KMS-11 (cell line): ENCODE measurements at regions not wholly inside any gene's neighbourhood (a gene's known extent, or its start where the extent isn't known, plus 50 kb on each side); places are given as distances from the start of the nearest gene placed in this dataset.

ENCODE experiments used
- H2AFZ ChIP-seq: fragments of 200-600 bp; sonication (generic); 2 replicates; pipeline ENCODE4 v1.6.1; 2016; ENCODE audit warnings: antibody characterized with exemption, mixed run types, low read depth
- H3K27ac ChIP-seq: fragments of 200-600 bp; sonication (generic); 2 replicates; pipeline ENCODE4 v1.6.1; 2016; ENCODE audit warnings: mild to moderate bottlenecking, mixed run types
- H3K27me3 ChIP-seq: fragments of 200-600 bp; sonication (generic); 2 replicates; pipeline ENCODE4 v1.6.1; 2017; ENCODE audit warnings: mild to moderate bottlenecking, low read depth, mixed run types, moderate library complexity; ENCODE audit not compliant: insufficient read depth
- H3K36me3 ChIP-seq: fragments of 200-600 bp; sonication (generic); 2 replicates; pipeline ENCODE4 v1.6.1; 2017; ENCODE audit warnings: mild to moderate bottlenecking, mixed run types; ENCODE audit not compliant: insufficient read depth
- H3K4me1 ChIP-seq: fragments of 200-600 bp; sonication (generic); 2 replicates; pipeline ENCODE4 v1.6.1; 2016; ENCODE audit warnings: mild to moderate bottlenecking, low read depth, mixed run types; ENCODE audit not compliant: poor library complexity, severe bottlenecking
- H3K4me2 ChIP-seq: fragments of 200-600 bp; sonication (generic); 2 replicates; pipeline ENCODE4 v1.7.0; 2016; ENCODE audit warnings: mild to moderate bottlenecking, mixed run types
- H3K4me3 ChIP-seq: fragments of 200-600 bp; sonication (generic); IDR thresholded peaks from 2 replicates; pipeline ENCODE4 v1.6.1; 2017; ENCODE audit warnings: low read depth, low read length, mixed read lengths; ENCODE audit not compliant: insufficient read depth
- H3K79me2 ChIP-seq: fragments of 200-600 bp; sonication (generic); 2 replicates; pipeline ENCODE4 v1.6.1; 2016; ENCODE audit warnings: low read depth, mixed run types; ENCODE audit not compliant: insufficient read depth
- H3K9ac ChIP-seq: fragments of 200-600 bp; sonication (generic); 2 replicates; pipeline ENCODE4 v1.6.1; 2016; ENCODE audit warnings: mild to moderate bottlenecking, mixed run types
- H4K20me1 ChIP-seq: fragments of 200-600 bp; sonication (generic); 2 replicates; pipeline ENCODE4 v1.6.1; 2016; ENCODE audit warnings: mild to moderate bottlenecking, mixed run types; ENCODE audit not compliant: insufficient read depth
- TF ChIP-seq, protein P1 (sequence below): fragments of 200-600 bp; sonication (generic); conservative IDR thresholded peaks from 2 replicates; pipeline ENCODE4 v1.6.1; 2017; ENCODE audit warnings: low read depth, mild to moderate bottlenecking, antibody characterized with exemption, low read length, moderate library complexity, mixed read lengths

DNA sequence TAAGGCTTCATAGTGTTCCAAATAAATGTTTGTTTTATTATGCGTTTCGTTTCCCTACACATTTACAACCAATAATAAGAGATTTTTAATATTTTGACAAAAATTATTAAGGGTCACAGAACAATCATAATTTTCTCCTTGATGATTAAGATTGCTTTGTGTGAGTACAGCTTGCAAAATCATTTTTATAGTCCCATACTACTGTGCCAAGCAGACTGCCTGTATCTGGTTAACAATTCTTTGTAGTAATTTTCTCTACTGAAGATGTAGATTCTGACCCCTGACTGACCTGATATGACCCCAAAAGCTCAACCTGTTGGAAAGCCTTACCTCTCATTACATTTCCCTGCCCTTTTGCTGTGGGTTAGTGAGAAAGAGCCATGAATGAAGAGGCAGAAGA is 311.9 kb upstream of the PIK3R1 start:
- Histone ChIP-seq H2AFZ (no peak overlapping the region), H3K9ac (no peak overlapping the region), H3K27ac (no peak overlapping the region), H3K79me2 (no peaks in the 10 kb centered on the region), H3K4me3 (no peak overlapping the region), H3K4me1 (no peaks in the 10 kb centered on the region), H3K27me3 (no peaks in the 10 kb centered on the region), H4K20me1 (no peaks in the 10 kb centered on the region), H3K4me2 (no peak overlapping the region), H3K36me3 (no peaks in the 10 kb centered on the region)
- TF ChIP-seq, protein P1, sequence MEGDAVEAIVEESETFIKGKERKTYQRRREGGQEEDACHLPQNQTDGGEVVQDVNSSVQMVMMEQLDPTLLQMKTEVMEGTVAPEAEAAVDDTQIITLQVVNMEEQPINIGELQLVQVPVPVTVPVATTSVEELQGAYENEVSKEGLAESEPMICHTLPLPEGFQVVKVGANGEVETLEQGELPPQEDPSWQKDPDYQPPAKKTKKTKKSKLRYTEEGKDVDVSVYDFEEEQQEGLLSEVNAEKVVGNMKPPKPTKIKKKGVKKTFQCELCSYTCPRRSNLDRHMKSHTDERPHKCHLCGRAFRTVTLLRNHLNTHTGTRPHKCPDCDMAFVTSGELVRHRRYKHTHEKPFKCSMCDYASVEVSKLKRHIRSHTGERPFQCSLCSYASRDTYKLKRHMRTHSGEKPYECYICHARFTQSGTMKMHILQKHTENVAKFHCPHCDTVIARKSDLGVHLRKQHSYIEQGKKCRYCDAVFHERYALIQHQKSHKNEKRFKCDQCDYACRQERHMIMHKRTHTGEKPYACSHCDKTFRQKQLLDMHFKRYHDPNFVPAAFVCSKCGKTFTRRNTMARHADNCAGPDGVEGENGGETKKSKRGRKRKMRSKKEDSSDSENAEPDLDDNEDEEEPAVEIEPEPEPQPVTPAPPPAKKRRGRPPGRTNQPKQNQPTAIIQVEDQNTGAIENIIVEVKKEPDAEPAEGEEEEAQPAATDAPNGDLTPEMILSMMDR = no peak

DNA sequence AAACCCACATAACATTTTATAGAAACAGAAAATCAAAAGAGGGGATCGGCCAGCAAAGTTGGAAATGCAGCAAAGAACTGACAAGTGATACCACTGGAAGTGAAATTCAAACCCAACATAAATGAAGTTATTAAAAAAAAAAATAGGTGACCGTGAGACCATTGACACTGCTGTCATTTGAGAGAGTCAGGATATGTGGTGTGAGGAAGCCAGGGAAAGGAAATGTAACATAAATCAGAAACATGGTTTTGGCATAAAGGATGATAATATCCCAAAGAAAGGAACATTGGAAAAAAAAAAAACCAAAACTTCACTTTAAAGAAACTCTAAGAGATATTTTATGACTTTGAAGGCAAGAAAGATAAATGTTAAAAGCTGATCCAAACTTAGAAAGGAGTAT is 312.4 kb upstream of the PIK3R1 start:
- H3K79me2 ChIP-seq = no peaks in the 10 kb centered on the region
- no peak overlapping the region for H3K27ac ChIP-seq
- H4K20me1 ChIP-seq = no peaks in the 10 kb centered on the region
- TF ChIP-seq, protein P1 = no peak
- no peak overlapping the region for H2AFZ ChIP-seq
- H3K36me3 ChIP-seq = no peaks in the 10 kb centered on the region
- H3K4me2 ChIP-seq = no peak overlapping the region
- no peaks in the 10 kb centered on the region for H3K4me1 ChIP-seq
- H3K9ac ChIP-seq = no peak overlapping the region
- no peak overlapping the region for H3K4me3 ChIP-seq
- no peaks in the 10 kb centered on the region for H3K27me3 ChIP-seq

DNA sequence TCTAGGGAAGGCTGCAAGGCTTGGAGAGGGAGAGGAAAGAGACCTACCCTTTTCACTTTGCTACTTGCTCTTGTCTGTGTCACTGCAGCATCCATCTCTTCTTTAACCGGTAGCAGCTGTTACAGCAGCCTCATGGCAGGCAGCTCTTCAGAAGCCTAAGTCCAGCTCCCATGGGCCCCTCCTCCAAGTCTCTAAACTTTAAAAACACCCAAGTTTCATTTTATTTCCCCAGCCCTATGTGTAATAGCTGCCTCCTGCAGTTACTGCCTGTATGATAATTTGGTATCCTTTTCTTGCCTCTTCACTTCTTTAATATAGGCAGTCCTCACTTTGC is 313.1 kb upstream of the PIK3R1 start:
- H3K4me1 ChIP-seq = no peaks in the 10 kb centered on the region
- no peaks in the 10 kb centered on the region for H3K79me2 ChIP-seq
- H3K27ac ChIP-seq = no peak overlapping the region
- no peaks in the 10 kb centered on the region for H3K36me3 ChIP-seq
- no peaks in the 10 kb centered on the region for H3K27me3 ChIP-seq
- H4K20me1 ChIP-seq = no peaks in the 10 kb centered on the region
- TF ChIP-seq, protein P1 = no peak
- H3K9ac ChIP-seq = no peak overlapping the region
- H3K4me2 ChIP-seq = no peak overlapping the region
- no peak overlapping the region for H2AFZ ChIP-seq
- no peak overlapping the region for H3K4me3 ChIP-seq

DNA sequence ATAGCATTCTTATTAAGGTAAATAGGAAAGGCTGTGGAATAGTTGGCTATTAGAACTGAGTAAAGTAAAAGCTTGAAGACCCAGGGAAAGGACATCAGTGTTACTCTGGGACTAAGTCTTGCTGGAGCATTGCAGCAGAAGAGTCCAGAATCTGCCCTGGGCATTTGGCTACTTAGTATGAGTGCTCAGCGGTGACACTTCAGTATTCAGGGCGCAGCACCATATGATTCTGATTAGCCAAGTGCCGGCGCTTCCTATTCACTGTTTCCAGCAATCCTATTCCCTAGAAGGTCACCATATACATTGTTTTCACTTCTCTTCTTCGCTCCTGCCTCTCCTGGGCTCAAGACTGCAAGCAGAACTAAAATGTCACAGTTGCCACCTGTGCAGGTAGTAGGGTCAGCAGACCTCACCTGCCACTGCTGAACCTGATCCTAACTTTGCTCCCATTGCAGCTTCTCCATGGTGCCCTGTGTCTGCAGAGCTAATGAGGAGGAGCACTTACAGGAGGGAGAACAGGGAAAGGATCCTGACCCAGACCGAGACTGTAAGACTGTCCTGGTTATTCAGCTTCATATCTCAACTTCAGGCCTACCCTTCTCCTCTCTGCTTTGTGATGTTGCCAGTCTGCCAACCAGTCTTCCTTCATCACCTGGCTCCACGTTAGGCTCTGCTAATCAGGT is 313.6 kb upstream of the PIK3R1 start:
- H3K4me3 ChIP-seq = no peak overlapping the region
- no peaks in the 10 kb centered on the region for H4K20me1 ChIP-seq
- no peaks in the 10 kb centered on the region for H3K27me3 ChIP-seq
- H3K36me3 ChIP-seq = no peaks in the 10 kb centered on the region
- H3K4me1 ChIP-seq = no peaks in the 10 kb centered on the region
- no peaks in the 10 kb centered on the region for H3K79me2 ChIP-seq
- H2AFZ ChIP-seq = no peak overlapping the region
- H3K9ac ChIP-seq = no peak overlapping the region
- TF ChIP-seq, protein P1 = no peak
- H3K27ac ChIP-seq = no peak overlapping the region
- no peak overlapping the region for H3K4me2 ChIP-seq
